HG02763 (cell line): ENCODE measurements at regions not wholly inside any gene's neighbourhood (a gene's known extent, or its start where the extent isn't known, plus 50 kb on each side); places are given as distances from the start of the nearest gene placed in this dataset.
A peak's percentile ranks its signal among the peaks of the same experiment; 100 is the strongest.
"Not testable (repeated sequence)": the region's sequence is repeated elsewhere in the genome, so short reads cannot be mapped to it uniquely, and the experiment has no call there.

Experiments
- ATAC-seq: cut with Tn5 transposase; IDR thresholded peaks from one replicate; pipeline ENCODE4 v1.9.1; 2021; ENCODE audit warnings: mild to moderate bottlenecking, moderate library complexity; ENCODE audit not compliant: unreplicated experiment

- ATAC-seq, result no peak
Observed at GRCh38 chr11:95652002-95652472, 137.5 kb downstream of the FAM76B start.

- no peak for ATAC-seq
Observed at GRCh38 chr11:95650276-95650675, 139.3 kb downstream of the FAM76B start.

GRCh38 chr11:95647871-95648270 is 141.7 kb downstream of the FAM76B start:
- ATAC-seq, result no peak

DNA sequence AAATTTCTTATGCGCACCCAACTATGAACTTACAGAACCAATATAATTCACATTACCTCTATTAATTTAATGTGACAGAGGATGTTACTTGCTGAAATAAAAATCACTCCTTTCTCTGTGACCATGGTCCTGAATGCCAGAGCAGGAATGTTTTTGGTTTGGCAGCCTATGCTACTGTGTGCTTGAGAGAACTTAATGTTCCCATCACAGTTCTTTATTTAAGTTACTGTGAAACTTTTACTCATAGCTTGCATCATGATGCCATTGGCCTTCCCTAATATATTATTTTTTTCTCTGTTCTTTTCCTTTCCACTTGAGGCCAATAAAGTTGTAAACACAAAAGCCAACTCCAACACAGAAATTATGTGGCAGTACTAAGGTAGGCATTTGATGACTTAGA is 142.2 kb downstream of the FAM76B start:
- no peak for ATAC-seq

- peak; percentile 100 for ATAC-seq
Observed at GRCh38 chr11:95641495-95641894, 148.1 kb downstream of the FAM76B start.

DNA sequence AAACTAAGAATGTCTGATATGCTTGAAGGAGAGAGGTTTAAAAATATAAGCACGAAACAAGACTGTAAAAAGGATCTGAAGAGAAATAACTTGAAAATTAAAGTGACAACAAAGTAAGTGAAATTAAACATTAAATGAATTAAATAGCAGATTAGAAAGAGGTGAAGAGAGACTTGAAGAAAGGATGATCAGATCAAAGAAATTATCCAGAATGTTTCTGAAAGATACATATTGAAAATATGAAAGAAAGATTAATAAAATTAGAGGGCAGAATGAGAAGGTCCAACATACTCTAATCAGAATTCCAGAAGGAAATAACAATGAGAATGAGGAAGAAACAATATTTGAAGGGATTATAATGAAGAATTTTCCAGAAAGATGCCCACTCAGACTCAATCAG is 151.1 kb downstream of the FAM76B start:
- no peak for ATAC-seq

DNA sequence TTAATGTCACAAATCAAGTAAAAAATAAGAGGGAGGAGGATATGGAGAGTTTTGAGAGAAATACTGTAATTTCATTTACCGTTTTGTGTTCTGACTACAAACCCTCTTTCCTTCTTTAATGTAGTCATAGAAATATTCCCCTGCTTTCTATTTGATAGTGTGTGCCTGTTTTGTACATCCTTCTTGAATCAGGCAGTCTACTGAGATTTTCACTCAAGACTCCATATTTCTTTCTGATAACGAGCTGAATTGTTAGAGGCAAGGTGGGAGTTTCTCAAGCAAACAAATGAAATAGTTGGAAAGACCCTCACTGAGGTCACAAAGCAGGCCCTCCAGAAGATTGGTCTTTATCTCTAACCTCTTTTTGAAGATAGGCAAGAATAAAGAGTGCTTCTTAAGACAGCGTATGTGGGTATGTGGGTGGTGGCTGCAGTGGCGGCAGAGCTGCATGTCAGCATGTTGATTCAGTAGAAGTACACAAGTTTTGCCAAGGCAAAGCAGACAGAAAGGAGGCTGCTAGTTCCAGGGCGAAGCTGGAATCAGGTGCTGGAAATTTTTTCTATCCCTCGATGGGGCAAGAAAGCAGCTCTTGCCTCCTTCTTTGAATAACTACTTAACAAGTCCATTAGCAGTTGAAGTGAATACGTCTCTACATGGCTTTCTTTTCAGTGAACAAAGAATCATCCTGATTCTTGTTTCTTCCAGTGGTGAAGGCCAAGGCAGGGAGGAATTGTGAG is 164.2 kb downstream of the FAM76B start:
- ATAC-seq, result no peak

DNA sequence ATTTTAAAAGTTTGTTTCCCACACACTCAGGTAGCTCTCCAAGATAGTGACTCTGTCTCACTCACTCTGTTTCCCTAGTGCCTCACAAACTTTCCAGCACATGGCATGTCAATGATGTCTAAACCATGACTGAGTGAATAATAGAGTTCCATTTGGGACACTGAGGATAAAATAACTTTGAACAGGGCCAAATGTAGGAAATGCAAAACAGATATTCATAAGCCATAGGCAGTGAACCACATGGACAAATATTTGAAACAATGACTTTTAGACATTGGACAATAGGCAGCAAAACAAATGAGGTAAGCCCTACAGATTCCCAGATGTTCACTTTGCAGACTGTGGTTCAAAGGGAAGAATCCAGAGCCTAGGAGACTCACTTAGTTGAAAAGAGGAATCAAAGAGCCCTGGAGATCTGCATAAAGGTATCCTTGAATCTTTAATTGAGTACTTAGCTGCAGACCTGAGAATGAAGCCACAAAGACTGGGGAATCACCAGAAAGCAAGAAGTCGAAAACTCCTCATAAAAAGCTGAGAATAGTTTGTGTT is 173.3 kb downstream of the FAM76B start:
- ATAC-seq, result no peak

DNA sequence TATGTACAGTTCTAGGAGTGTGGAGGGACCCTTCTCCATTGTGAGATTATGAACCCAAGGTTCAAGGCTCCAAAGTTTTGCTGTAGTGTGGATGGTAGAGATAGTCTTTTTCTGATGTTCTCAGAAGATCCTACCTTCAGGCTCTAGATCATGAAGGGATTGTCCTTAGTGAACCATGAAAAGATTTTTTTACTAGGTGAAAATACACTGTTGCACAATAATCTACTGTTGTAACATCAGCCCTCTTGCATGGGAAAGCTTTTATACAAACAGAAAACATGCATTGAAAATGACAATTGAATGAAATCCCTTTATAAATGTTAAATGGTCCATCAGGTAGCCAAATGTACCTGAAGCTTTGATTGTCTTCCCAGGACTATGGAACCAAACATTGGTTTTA is 177.8 kb downstream of the FAM76B start:
- ATAC-seq, result no peak

DNA sequence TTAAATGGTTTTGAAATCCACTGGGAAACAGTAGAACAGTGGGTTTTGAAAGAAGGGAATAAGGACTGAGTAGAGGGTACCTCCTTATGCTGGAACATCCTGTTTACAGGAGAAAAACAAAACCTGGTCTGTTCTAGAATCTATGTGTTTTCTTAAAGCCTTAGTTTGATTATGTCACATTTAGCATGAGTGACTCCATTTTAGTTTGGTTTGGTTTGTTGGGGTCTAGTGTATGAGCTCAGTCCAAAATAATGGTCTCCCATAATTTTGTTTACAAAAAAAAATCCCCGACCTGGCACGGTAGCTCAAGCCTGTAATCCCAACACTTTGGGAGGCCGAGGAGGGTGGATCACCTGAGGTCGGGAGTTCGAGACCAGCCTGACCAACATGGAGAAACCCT is 179.4 kb downstream of the FAM76B start:
- not testable (repeated sequence) for ATAC-seq

GRCh38 chr11:95608093-95608492 is 181.5 kb downstream of the FAM76B start:
- ATAC-seq, result no peak

DNA sequence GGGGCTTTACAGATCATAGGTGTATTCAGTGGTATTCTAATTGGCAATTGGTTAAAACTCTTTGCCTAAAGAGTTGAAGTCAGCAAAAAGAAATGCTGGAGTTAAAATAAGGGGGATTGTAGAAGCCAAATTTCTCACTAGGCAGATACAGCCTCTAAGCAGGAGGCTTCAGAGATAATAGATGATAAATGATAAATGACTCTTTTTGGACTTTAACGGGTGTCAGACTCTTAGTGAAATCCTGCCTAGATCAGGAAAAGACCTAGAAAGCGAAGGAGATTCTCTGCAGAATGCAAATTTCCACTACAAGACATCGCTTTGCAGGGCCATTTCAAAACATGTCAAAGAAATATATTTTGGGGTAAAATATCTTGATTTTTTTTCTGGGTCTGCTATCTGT is 182.8 kb downstream of the FAM76B start:
- ATAC-seq, result no peak

DNA sequence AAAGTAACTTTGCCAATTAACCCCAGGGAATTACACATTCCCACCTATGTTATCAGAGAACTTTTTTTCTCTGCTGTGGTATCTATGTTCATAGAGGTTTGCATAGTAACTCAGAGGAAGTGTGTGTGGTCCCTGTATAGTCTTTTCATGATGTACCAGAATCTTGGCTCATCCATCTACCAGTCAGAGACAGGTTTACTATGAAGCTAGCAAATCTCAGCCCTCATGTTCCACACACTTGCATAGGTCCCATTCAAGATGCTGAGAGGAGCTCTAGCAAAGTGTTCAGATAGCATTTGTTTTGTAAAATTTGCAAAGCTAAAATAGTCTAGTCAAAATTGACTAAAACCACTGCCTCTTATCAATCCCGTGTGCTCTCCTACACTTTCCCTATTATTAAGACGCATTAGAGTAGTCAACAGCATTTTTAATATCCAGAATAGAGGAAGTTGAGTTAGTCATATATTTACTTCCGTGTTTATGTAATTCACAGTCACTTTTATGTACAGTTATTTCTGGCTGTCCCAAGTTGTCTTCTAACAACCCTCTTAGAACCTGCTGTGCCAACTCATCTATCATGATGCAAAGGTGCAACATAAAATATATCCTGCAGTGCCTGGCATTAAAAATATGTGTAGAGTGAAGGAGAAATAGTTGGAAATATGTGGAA is 184.2 kb downstream of the FAM76B start:
- ATAC-seq, result no peak

DNA sequence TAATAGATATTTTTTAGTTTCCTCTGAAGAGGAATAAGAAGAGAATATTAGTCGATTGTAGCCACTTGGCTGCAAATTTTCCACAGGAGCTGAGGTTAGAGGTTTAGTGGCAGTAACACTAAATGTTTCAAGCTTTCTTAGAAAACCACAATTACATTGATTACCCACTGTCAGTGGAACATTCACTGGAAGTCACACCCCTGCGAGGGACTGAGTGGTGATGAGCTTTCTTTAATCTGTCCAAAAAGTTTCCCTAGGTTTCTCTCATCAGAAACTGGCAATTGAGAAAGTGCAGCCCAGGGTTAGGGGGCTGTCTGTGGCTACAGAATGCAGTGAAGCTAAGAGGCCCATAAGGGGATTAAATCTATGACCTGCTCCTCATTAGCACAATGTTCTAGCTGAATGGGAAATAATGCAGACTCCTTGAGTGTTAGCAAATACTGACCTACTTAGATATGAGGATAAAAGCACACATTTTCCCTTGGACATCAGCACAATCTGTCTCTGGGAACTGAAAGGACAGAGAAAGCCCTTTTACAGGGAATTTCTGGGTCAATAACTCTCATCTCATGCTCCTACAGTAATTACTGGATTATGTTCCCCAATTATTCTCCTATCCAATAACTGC is 189.5 kb downstream of the FAM76B start:
- no peak for ATAC-seq

DNA sequence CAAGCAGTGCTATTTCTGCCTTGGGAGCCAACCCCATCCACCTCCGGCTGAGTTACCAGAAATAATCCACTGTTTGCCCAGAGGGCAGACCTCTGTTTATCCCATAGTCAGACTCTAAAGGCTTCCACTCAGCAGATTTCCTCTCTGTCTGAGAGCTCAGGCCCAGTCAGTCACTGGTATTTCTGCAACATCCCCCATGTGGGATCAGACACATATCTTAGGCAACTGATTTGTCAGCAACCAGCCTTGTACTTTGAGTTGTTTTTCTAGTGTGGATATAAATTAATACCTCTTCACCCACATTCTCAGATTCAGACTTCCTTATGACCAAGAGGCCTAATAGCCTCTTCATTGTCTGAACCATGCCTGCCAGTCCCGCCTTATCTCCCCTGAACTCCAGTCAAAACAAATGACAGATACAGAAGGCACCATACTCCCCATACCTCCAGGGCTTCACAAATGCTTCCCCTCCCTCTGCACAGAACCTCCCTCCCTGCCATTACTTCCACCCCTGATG is 193.6 kb downstream of the FAM76B start:
- ATAC-seq, result no peak

- no peak for ATAC-seq
Observed at GRCh38 chr11:95595541-95595940, 194.0 kb downstream of the FAM76B start.

DNA sequence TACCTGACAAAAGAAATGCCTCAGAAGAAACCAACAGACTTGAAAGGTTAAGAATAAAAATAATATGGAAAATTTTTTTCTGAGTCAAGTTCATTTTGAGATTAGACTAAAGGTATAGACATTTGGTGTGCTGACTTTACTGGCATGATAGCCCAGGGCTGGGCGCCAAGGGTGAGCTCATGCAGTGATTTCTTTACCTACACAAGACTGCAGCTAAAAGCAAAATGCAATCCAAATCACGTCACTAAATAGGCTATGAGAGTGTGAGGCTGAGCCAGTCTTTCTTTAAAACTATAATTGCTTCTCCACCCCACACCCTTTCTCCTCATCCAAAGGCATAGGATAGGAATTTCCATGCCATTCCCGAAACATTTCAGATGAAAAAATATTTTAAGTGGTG is 196.5 kb downstream of the FAM76B start:
- ATAC-seq, result no peak

GRCh38 chr11:95592471-95592870 is 197.1 kb downstream of the FAM76B start:
- no peak for ATAC-seq

DNA sequence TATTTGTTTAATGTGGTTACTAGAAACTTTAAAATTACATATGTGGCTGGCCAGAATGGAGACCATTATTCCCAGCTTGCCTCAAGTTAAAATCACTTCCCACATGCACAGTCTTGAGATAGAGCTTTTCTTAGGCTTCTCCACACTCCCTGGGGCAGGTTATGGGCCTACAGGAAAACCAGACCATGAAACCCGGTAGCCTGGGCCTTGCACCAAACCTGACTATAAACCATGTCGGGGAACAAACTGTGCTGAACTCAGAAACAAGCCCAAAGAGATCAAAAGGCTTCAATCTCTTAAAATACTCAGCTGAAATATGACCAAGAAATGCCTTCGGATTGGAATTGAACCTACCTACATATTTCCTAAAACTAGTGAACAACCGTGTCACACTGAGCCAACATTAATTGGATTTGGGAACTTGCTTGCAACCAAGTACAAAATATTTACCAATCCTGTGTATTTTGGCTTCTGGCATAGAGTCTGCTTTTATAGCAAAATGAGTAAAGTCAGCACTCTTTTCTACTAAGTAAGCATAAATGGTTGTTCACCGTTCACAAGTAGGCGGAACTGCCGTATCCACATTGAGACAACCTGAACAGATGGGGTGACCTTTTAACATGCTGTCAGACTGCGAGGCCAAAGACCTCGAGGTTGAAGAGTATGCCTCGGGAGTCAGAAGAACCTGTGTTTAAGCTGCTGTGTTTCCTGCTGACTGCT is 199.5 kb downstream of the FAM76B start:
- no peak for ATAC-seq

DNA sequence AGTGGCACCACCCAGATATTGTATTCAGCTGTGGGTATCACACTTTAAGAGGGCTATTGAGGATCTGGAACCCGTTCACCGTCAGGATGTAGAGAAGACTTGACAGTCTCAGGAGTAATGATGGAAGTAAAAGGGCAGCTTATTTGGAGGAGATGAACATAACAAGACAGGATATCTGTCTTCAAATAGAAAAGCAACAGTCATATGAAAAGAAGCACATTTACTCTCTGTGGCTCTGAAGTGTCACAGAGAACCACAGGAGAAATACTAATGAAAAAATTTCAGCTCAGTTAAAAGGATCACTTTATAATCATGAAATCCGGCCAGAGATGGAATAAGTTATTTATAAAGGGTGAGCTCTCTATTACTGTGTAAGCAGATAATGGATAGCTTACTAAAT is 200.8 kb downstream of the FAM76B start:
- no peak for ATAC-seq

DNA sequence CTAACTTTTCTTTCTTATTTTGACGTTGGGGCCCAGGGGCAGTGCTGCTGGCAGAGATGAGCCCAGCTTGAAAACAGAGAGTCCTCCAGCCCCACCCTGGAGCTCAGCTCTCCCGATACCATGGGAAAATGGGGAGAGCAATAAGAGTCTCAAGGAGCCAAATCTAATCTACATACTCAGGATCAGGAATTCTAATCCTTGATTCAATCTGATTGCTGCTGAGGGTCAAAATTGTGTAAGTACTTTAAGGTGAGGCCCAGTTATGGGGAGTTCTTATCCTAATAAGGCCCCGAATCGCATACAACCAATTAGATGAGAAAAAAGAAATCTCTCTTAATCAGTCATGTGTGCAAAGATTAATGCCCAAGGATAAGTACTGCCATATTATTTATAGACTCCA is 202.9 kb downstream of the FAM76B start:
- no peak for ATAC-seq
